D721Med (cell line): ENCODE measurements at regions not wholly inside any gene's neighbourhood (a gene's known extent, or its start where the extent isn't known, plus 50 kb on each side); places are given as distances from the start of the nearest gene placed in this dataset.

Experiments
- DNase-seq: peaks from one replicate; pipeline ENCODE4 v3.0.0; 2011; ENCODE audit warnings: low spot score; ENCODE audit not compliant: insufficient read length
- FAIRE-seq: peaks from 2 replicates; lab custom pipeline; 2011; peaks lifted over from hg19 to GRCh38; lab: Jason Lieb, UNC
- TF ChIP-seq, protein P1 (sequence below): IDR thresholded peaks from 2 replicates; pipeline ENCODE4 v1.5.1; 2012; ENCODE audit warnings: mild to moderate bottlenecking, control low read depth; ENCODE audit not compliant: insufficient read depth; ENCODE audit errors: missing control alignments

DNA sequence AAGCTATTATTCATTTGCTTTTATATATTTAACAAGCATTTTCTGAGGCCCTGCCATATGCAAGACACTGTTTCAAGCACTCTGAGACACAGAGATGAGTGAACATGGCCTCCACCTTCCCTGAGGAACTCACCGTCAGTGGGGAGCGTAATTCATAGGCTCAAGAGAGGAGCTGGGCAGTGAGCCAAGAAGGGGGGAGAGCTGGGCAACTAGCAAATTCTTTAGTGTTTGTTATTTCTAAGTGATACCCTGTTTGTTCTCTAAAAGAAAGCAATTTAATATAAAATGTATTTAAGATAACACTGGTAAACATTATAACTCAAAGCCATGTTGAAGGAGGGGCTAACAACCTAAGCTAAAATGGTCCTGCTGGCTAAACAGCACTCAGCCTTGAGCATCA, 119.2 kb upstream of the NGF start:
- FAIRE-seq = no peak
- TF ChIP-seq, protein P1, sequence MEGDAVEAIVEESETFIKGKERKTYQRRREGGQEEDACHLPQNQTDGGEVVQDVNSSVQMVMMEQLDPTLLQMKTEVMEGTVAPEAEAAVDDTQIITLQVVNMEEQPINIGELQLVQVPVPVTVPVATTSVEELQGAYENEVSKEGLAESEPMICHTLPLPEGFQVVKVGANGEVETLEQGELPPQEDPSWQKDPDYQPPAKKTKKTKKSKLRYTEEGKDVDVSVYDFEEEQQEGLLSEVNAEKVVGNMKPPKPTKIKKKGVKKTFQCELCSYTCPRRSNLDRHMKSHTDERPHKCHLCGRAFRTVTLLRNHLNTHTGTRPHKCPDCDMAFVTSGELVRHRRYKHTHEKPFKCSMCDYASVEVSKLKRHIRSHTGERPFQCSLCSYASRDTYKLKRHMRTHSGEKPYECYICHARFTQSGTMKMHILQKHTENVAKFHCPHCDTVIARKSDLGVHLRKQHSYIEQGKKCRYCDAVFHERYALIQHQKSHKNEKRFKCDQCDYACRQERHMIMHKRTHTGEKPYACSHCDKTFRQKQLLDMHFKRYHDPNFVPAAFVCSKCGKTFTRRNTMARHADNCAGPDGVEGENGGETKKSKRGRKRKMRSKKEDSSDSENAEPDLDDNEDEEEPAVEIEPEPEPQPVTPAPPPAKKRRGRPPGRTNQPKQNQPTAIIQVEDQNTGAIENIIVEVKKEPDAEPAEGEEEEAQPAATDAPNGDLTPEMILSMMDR = no peak
- no peak for DNase-seq

DNA sequence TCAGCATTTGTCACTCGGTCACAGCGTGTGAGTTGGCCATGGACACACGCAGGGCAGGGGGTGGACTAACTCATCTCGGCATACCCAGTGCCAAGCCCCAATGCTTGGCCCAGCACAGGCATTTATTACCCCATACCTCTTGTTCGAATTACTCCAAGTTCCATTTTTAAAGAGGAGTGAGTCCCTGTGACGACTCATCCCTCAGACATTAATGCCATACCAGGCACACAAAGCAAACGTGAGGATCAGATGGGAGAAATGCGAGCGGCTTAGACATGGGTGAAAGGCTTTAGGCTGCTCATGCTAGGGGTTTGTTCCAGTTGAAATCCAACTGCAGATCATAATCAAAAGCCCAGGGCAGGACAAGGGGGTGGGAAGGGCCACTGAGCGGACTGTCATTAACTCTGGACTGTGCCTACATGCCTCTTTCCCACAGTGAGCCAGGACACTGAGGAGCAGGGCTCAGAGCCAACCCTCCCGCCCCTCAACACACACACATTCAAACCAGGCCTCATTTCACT, 118.5 kb upstream of the NGF start:
- TF ChIP-seq, protein P1 = no peak
- FAIRE-seq (no peak), DNase-seq (no peak)

DNA sequence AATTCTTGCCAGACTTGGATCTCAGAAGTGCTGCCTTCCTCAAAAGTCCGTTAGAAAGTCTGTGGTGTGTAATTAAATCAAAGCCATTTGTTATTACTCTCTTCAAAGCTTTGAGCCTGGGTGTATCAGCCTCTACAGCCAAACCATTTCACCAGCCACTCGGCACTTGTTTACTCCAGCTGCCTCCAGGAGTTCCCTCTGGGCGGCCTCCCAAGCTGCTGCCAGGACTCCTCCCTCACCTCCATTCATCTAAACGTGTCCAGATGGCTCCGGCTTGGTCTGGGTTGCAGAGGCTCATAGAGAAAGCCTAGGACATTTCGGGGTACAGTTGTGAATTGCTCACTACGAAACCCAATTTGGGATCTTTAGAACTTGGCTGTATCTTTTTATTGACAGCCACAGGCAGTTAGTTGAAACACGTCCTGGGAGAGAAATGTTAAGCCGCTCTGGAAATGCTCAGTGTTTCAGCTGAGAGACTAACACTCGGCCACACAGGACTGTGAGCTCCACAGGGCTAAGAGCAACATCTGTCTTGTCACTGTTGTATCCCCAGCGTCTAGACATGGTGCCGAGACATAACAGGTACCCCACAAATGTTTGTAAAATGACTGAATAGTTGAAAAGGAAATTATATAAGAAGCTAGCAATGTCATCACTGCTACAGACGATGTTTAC, 116.9 kb upstream of the NGF start:
- TF ChIP-seq, protein P1 = no peak
- no peak for FAIRE-seq

DNA sequence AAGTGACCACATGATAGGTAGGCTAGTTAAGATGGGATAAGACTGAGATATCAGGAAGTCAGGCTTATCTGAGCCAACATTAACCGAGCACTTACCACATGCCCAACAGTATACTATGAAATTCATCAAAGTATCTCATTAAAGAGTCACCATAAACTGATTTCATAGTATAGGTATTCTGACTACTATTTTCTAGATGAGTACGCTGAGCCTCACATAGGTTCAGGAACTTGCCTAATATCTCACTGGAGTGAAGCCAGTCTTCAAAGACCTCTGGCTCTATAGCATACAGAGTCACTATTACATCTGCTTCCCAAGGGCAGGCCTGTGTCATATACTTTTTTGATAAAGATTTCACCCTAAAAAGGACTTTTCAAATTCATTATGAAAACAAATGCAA, 115.6 kb upstream of the NGF start:
- TF ChIP-seq, protein P1 = no peak
- no peak for DNase-seq
- FAIRE-seq = no peak

More for the DNA sequence above, 116.9 kb upstream of the NGF start:
- DNase-seq = no peak

DNA sequence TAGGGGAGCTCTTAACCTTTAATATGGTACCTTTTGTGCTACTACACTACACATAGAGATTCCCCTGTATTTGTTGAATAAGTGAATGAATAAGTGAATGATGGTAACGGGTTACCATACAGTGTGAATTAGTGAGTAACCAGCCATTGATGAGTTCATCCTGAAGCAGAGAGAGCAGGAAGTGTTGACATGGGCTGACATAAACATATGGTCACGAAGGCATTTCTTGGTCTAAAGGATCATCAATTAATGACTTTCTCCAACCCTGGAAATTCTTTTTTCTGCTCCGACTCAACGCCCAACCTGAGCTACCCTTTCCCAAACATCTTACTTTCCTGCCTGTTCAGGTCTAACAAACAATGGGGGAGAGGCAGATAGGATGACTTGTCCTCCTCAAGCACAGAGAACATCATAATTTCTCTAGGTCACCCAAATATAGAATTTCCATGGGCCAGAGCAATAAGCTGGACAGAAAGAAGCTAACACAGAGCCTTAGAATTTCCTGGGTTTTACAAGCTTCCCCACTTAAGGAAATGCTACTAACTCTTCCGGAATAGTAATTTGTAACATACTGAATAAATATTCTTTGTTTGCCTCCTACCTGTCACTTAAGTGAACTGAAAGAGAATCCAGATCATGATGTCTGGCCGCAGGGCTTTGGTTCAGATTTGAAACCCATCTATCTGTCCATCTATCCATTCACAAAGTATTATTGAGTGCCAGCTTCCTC, 114.7 kb upstream of the NGF start:
- FAIRE-seq (no peak), DNase-seq (no peak)
- TF ChIP-seq, protein P1 = no peak

DNA sequence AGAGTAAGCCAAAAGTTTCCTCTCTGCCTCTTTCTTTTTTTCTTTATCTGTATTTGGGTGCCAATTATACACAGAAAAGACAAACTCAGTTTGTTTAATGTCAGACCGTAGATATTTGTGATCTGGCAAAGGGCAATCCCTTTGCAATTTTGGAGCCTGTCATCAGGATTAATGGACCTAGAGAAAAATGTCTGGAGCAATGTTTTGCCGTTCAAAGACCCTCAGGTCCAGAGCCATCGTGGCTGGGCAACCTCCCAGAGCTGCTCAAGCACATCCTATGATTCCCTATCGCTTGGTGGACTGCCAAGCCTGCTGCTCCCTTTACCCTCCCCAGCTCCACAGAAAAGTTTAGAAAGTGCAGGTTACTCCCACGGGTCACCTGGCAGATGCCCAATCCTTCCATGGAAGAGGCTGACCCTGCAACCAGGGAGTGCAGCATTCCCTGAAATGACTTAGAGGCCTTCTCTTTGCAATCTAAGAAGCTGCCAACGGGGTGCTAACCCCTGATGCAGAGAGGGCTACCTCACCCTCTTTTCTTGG, 112.5 kb upstream of the NGF start:
- DNase-seq (no peak), FAIRE-seq (no peak)

More for the DNA sequence above, 112.5 kb upstream of the NGF start:
- TF ChIP-seq, protein P1 = no peak
